GM10266 (cell line): ENCODE measurements at regions not wholly inside any gene's neighbourhood (a gene's known extent, or its start where the extent isn't known, plus 50 kb on each side); places are given as distances from the start of the nearest gene placed in this dataset.

Source experiments
- DNase-seq: peaks from one replicate; pipeline ENCODE4 v3.0.0; 2012; ENCODE audit errors: extremely low spot score
- CTCF ChIP-seq: IDR thresholded peaks from 2 replicates; pipeline ENCODE4 v1.5.1; 2012; ENCODE audit warnings: mild to moderate bottlenecking, low read depth; ENCODE audit not compliant: control insufficient read depth, insufficient read depth; ENCODE audit errors: missing control alignments

- DNase-seq, result no peak
- no peak for TF ChIP-seq CTCF
Measured at GRCh38 chr4:24330172-24330571, 254.2 kb downstream of the DHX15 start.

- no peak for DNase-seq
- TF ChIP-seq CTCF, result no peak
Measured at GRCh38 chr4:24328711-24329110, 255.6 kb downstream of the DHX15 start.

- TF ChIP-seq CTCF, result no peak
- no peak for DNase-seq
Measured at GRCh38 chr4:24328310-24328709, 256.0 kb downstream of the DHX15 start.

DNA sequence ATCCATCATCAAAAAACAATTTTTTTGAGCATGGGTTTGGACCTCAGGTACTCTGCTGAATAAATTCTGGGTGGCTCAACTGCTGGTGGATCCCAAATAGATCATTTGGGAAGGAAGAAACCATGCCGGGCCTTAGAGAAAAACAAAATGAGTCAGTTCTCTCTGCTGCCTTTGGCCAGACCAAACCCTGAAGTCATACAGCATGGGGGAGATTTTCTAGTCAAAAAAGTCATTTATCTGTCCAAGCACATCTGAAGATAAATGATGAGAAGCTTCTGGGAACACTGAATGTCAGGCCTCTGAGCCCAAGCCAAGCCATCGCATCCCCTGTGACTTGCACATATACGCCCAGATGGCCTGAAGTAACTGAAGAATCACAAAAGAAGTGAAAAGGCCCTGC, 261.4 kb downstream of the DHX15 start:
- TF ChIP-seq CTCF, result no peak
- no peak for DNase-seq

- no peak for TF ChIP-seq CTCF
- no peak for DNase-seq
Measured at GRCh38 chr4:24322511-24322910, 261.8 kb downstream of the DHX15 start.

DNA sequence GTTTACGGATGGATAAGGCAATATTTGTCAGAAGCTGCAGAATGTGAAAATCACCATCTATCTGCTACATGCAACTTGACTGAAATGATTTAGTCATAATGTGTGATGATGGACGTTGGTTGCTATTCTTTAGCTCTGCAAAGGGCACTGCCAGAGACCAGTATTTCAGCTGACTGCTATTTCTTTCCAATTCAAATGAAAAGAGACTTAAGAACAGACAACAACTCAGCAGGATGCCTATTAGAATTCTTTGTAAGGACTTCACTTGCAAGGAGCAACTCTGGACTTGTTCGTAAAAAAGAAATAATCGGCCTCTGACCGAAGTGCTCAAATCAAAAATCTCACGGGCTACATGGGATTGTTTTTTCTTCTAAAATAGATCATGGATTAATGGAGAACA, 262.7 kb downstream of the DHX15 start:
- DNase-seq, result no peak
- TF ChIP-seq CTCF, result no peak

GRCh38 chr4:24321131-24321530, 263.2 kb downstream of the DHX15 start:
- no peak for TF ChIP-seq CTCF
- DNase-seq, result no peak
